Esophagus mucosa (tissue), 1 donor: ENCODE measurements at regions not wholly inside any gene's neighbourhood (a gene's known extent, or its start where the extent isn't known, plus 50 kb on each side); places are given as distances from the start of the nearest gene placed in this dataset.
"Not testable (repeated sequence)": the region's sequence is repeated elsewhere in the genome, so short reads cannot be mapped to it uniquely, and the experiment has no call there.

Source experiments
- ATAC-seq: fragments of 200-7000 bp; cut with Tn5 transposase; one replicate; pipeline ENCODE4 v1.9.1; 2020
- donor health status: DM: yes; HTN: yes; CAD: no.

DNA sequence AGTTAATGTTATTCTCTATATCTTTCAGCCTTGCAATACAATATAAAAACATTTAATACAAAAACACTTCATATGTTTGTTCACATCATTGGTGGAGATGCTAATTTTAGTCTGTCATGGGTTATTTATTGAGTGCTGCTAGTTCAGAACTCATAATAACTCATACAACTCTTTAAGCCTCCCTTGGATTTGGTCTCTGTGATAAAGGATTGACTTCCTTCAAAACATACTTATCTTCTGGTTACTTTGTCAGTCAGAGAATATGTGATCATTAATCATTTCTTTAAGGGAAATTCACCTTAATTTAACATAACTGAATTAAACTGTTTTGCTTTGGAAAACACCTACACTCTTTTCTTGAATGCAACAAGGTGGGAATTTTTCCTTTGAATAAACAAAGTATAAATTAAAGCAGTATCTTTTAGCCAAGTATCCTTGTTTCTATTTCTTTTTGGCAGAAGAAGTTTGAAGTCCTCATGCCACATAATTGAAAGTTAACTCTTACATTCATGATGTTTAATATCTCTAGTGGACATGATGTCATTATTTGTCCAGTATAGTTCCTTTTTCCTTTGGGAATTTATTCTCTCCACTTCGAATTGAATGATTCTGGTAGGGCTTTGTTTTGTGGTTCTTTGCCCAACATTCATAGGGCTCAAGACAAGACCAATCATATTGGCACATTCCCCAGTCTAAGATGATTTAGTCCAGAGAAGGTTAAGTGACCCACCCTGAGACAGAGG, 133.2 kb upstream of the CENPW start:
- no peak for ATAC-seq

DNA sequence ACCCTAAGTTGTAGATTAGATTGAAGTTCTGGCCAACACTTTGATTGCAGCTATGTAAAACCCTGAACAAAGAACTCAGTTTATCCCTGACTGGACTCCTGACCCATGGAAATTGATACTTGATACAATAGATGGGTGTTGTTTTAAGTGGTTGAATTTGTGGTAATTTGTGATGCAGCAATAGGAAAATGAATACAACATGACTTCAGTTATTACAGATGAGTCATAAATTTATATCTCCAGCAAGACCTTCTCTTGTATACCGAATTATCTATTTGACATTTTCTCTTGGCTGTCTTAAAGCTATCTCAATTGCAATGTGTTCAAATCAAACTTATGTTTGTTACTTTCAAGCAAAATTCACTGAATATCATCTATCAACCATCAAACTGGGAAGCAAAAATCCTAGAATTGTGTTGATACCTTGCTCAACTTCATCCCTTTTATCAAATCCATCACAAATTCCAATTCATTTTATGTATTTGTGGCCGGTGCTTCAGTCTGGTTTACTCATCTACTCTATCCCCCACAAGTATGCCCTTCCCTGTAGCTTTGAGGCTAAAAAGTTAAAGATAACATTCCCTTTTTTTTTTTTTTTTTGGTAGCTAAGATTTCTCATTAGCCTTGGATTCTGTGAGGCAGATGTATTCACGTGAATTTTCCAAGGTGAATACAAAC, 129.4 kb upstream of the CENPW start:
- no peak for ATAC-seq

DNA sequence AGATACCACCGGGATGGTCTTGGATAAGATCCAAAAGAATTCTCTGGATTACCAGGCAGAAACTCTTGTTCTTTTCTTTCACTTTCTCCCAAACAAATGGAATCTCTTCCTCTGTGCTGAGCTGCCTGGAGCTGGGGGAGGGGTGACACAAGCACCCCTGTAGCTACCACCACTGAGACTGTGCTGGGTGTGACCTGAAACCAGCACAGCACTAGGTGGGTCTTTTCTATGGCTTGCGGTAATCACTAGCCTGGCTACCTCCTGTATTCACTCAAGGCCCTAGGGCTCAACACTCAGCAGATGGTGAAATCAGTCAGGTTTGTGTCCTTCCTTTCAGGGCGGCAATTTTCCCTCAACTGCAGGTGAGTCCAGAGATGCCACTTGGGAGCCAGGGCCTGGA, 122.4 kb upstream of the CENPW start:
- no peak for ATAC-seq

DNA sequence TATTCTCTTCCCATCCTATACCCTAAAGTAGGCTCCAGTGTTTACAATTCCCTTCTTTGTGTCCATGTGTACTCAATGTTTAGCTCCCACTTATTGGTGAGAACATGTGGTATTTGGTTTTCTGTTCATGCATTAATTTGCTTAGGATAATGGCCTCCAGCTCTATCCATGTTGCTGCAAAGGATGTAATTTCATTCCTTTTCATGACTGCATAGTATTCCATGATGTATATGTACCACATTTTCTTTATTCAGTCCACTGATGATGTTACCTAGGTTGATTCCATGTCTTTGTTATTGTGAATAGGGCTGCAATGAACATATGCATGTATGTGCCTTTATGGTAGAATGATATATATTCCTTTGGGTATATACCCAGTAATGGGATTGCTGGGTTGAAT, 119.0 kb upstream of the CENPW start:
- not testable (repeated sequence) for ATAC-seq

DNA sequence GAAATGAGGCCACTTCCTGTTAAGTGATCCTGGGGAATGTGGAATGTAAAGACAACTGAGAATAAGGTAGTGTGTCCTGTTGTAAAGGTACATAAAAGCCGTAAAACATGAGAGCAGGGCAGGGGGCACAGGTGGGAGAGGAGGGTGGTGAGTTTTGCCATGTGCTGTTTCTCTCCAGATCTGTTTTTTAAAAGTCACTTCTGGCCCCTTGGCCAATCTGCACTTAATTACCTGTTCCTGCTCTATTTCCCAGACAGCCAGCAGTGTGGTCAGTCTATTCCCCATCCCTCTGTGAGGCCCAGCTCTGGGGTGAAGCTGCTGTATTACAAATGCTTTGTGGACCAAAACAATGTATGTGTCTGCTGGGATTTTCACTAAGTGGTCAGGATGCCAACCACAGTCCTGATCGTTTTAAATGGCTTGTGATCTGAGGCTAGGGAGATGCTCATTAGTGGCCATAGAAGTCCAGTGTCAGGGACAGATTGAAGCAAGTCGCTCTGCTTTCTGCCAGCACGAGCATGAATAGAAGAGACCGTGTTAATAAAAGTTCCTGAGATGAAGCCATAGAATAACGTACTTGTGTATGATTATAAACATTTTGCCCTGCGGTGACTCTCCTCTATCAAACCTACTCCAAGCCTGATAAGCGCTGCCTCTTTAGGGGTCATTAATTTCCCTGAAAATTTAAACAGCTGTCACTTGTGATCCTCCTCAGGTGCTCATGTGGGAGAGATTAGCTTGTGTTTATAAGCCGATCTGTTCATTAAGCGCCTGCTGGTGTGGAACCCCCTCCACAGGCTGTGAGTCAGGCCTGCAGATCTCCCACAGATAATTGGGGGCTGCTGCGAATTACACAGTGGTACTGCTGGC, 111.8 kb upstream of the CENPW start:
- no peak for ATAC-seq

DNA sequence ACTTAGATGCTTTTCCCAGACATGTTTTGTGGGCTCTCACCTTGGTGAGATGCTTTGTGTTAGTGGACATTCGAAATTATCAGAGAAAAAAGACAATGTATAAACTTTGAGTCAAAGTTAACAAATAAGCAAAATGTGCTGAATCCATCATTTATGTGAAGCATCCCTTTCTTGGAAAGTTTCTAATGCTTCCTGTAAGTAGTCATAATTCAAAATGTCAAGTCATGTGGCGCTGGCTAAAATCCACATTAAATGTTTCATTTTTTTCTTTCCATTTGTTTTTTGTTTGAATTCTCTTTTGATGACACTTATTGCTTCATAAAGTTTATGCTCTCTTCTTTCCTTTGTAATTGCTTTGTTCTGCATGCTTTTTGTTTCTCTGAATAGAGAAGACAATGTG, 107.2 kb upstream of the CENPW start:
- no peak for ATAC-seq

DNA sequence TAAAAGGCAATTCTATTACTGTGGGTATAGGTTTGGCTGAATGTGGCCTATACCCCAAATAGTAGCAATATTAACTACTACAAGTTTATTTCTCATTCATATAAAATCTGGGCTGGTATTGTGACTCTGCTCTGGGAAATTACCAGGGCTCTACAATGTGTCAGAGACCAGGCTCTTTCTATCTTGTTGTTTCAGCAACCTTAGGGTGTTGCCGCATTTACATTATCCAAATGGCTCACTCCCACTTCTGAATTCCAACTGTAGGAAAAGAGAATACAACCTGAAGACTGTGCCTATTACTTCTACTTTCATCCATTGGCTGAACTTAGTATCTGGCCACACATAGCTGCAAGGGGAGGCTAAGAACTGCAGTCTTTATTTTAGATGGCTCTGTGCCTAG, 106.7 kb upstream of the CENPW start:
- no peak for ATAC-seq

DNA sequence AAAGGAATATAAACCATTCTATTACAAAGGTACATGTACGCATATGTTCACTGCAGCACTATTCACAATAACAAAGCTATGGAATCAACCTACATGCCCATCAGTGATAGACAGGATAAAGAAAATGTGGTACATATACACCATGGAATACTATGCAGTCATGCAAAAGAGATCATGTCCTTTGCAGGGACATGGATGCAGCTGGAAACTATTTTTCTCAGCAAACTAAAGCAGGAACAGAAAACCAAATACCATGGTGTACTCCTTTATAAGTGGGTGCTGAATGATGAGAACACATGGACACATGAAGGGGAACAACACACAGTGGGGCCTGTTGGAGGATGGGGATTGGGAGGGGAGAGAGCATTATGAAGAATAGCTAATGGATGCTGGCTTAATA, 104.6 kb upstream of the CENPW start:
- ATAC-seq, result no peak

DNA sequence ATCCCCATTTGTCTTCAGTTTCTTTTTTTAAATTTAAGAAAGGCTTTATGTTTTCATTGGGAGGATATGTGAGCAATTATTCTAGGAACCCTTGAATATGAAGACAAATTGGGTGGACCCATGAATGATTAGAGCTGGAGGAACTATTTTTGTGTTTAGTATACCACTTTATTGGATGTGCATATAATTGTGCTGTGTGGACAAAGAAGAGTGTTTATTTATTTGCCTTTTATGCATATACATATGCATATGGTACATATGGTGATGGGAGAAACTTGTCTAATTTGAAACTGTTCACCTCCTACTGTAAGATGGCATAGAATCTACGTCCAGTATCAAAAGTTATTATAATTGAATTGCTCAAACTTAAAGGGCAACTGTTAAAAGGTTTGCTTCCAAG, 94.8 kb upstream of the CENPW start:
- ATAC-seq, result no peak

DNA sequence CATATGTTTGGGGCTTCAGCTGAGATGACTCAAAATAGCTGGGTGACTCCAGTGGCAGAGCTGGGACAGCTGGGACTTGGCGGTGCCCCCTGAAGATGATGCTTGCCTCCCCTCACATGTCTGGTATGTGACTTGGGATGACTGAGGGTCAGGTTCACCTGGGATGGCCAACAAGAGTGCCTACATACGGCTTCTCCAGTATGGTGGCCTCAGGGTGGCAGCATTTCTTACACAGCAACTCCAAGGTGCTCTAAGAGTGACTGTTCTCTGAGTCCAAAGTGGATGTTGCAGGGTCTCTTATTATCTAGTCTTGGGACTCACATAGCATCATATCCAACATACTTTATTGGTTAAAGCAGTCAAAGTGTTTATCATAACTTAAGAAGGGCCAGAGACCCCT, 87.8 kb upstream of the CENPW start:
- ATAC-seq, result no peak

DNA sequence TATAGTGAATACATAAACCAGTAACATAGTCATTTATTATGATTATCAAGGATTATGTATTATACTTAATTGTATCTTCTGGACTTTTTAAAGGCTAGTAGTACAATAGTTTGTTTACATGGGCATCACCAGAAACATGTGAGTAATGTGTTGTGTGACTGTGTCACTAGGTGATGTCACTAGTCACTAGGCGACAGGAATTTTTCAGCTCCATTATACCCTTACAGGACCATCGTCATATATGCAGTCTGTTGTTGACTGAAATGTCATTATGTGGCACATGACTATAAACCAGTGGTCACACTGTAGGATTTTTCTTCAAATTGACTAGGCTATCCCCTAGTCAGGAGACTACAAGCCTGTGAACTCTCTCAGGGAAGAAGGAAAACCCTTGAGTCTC, 86.5 kb upstream of the CENPW start:
- no peak for ATAC-seq

DNA sequence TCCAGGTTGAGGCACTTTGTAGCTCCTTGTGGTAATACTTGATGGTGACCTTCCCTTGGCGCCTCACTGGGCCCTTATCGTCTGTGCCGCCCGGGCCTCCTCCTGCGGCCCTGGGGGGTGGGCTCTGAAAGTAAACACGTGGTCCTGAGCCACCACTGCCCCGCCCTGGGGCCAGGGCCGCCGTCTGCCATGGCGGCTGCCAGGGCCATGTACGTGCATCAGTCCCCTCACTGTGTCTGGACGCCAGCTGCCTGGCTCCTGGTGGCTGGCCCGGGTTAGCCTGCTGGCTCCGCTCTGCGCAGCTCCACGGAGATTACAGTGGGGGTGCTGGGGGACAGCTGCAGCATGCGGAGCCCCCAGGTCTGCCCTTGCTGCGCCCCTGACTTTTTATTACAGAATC, 81.8 kb upstream of the CENPW start:
- peak; percentile 17 for ATAC-seq

DNA sequence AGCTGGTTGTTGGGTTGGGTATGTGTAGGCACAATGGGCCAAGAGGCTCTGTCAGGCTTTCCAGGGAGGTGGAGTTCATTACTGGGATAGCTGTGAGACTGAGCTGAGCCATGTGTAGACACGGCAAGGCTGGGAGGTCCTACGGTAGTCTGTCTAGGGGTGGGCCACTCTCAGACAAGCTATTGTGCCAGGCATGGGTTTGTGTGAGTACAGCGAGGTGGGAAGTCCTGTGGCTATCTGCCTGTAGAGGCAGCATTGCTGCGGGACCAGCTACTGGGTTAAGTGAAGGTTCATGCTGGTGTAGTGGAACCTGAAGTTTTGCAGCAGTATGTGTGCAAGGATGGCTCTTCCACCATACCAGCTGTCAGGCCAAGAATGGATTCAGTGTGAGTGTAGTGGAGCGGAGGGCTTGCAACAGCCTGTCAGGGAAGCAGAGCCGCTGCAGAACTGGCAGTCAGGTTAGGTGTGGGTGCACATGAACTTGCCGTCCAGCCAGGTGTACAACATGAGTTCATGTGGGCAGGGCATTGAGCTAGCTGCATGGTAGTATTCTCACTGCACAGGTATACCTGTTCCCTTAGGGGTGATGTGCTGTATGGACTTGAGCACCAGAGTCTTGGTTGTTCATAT, 78.0 kb upstream of the CENPW start:
- ATAC-seq, result no peak

DNA sequence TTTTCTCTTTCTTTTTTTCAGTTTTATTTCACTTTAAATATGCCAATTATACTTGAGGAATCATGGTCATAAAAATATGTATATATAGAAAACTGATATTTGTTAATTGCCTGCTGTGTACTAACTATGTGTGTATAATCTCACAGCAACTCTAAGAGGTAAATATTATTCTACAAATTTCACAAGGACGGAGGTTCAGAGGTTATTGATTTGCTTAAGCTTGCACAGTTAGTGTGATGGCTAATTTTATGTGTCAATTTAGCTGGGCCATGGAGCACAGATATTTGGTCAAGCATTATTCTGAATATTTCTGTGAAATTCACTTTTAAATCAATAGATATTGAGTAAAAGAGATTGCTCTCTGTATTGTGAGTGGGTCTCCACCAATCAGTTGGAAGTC, 75.7 kb upstream of the CENPW start:
- ATAC-seq, result no peak

DNA sequence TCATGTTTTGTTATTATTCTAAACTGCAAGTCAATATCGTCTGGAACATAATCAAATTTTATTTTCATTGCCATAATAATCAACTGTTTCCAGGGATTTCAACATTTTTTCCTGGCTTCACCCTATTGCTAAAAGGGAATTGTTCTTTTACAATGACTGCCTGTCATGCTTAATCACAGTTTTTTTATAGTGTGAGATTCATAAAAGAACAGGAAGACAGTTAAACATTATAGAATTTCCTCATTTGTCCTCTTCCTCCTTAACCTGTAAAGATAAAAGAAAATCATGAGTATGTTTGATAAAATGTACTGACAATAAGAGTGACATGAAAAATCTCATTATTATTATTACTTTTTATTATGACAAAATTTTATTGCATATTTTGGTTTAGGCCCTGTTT, 73.3 kb upstream of the CENPW start:
- no peak for ATAC-seq

DNA sequence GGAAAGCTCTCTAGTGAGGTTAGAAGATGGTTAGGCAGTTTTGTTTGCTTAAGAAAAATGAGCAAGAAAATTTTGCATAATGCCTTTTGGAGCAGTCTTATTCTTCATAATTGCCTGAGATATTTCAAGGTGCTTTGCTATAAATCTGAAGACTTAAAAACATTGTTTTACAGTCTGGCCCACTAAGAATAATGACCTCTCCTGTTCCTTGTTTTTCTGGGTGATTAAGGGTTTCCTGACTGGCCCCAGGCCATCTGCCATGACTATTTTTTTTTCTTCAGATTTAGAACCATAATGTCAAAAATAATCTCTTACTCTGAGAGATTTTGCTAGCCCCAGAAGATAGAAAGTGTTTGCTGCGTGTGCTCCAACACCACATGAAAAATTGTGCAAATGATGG, 72.3 kb upstream of the CENPW start:
- no peak for ATAC-seq

DNA sequence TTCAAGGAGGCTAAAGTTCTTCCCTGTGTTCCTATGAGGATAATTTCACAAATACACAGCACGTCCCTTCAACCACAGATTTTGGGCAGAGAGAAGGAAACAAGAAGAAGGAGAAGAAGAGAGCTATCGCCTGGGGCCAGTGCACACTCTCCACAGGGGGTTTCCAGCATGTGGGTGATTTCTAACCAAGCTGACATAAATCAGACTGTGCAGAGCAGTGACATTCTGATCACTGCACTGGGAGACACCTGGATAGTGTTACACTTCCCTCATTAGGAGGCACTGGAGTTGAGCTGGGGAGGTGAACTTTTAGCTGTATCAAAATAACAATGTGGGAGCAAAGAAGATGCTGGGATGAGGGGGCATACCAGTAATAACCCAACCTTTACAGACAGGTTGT, 71.8 kb upstream of the CENPW start:
- ATAC-seq, result no peak

DNA sequence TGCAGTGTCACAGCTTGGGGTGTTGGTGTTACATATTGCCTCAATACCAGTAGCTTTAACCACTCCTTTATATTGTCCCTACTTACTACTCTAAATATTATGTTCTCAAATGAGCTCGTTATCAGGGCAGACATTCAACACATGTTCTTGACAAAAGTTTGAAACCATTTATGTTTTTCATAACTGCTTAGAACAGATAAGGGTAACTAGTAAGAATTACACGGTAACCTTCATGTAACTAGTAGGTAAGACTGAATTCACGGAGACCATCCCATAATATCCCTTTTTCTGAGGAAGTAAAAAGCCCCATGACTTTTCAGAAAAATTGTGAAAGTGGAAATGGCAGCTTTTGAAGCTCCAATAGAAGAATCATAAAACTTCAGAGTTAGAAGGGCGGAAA, 59.6 kb upstream of the CENPW start:
- ATAC-seq, result no peak

DNA sequence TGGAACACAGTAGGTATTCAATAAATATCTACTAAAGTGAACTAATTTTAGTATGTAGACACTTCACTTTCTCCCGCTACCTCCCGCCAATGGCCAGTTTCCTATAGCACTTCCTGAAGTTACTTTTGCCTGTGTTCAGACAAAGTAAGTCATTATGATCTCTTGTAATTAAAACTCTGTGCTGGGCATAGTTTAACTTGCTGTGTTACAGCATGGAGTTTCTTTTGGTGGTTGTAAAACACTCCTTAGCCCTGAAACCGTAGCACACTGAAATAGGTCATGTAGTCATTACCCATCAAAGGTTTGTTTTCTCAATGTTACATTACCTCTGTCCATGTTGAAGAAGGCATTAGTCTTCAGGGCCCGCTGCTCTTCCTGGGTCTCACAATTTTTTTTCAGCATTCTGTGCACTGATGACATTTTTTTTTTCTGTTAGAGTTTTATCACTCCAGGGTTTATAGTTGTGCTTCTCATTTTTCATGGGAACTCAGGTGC, 54.0 kb upstream of the CENPW start:
- no peak for ATAC-seq
